ENCODE measurements at regions not wholly inside any gene's neighbourhood (a gene's known extent, or its start where the extent isn't known, plus 50 kb on each side); places are given as distances from the start of the nearest gene placed in this dataset.

GRCh38 chr4:179797738-179798137, 2355.5 kb upstream of the AGA start:
- no peak for DNase-seq
- Histone ChIP-seq H3K27ac (no peak overlapping the region), H3K36me3 (no peaks in the 10 kb centered on the region), H3K27me3 (ENCODE audit: insufficient read depth, low read depth, severe bottlenecking) (peaks cover 34% of the 10 kb centered on the region), H3K9me3 (ENCODE audit: severe bottlenecking) (no peaks in the 10 kb centered on the region), H3K4me3 (ENCODE audit: low read depth, low read length) (no peak overlapping the region)
- TF ChIP-seq CTCF (IDR thresholded peaks at IDR 0.05; ENCODE audit: low read depth, low read length): no peak

- TF ChIP-seq CTCF (IDR thresholded peaks at IDR 0.05; ENCODE audit: low read depth, low read length): no peak
- no peak for DNase-seq
- H3K36me3 ChIP-seq: no peaks in the 10 kb centered on the region
- H3K9me3 ChIP-seq (ENCODE audit: severe bottlenecking): no peaks in the 10 kb centered on the region
- H3K4me3 ChIP-seq (ENCODE audit: low read depth, low read length): no peak overlapping the region
- H3K27me3 ChIP-seq (ENCODE audit: insufficient read depth, low read depth, severe bottlenecking): peaks cover 46% of the 10 kb centered on the region
- H3K27ac ChIP-seq: no peak overlapping the region
These were observed 2361.6 kb upstream of the AGA start for GRCh38 chr4:179803857-179804256.

- no peak overlapping the region for H3K4me3 ChIP-seq (ENCODE audit: low read depth, low read length)
- H3K27me3 ChIP-seq (ENCODE audit: insufficient read depth, low read depth, severe bottlenecking): peaks cover 46% of the 10 kb centered on the region
- H3K27ac ChIP-seq: no peak overlapping the region
- no peaks in the 10 kb centered on the region for H3K36me3 ChIP-seq
- H3K9me3 ChIP-seq (ENCODE audit: severe bottlenecking): no peaks in the 10 kb centered on the region
- TF ChIP-seq CTCF (IDR thresholded peaks at IDR 0.05; ENCODE audit: low read depth, low read length): no peak
- DNase-seq: no peak
These were observed 2362.2 kb upstream of the AGA start for GRCh38 chr4:179804440-179804839.

DNA sequence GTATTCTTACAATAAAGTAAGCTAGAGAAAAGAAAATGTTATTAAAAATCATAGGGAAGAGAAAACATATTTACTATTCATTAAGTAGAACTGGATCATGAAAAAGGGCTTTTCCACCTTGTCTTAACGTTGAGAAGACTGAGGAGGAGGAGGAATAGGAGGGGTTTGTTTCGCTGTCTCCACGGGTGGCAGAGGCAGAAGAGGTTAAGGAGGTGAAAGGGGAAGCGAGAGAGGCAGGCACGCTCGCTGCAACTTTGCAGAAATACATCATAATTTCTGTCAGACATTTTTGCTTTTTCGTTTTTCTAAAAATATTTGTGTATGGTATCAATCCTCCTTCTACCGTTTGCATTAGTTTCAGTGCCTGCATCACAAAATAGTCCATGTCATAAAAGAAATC, 2375.1 kb upstream of the AGA start:
- Histone ChIP-seq H3K9me3 (ENCODE audit: severe bottlenecking) (no peaks in the 10 kb centered on the region), H3K27me3 (ENCODE audit: insufficient read depth, low read depth, severe bottlenecking) (peaks cover 10% of the 10 kb centered on the region), H3K36me3 (no peaks in the 10 kb centered on the region), H3K4me3 (ENCODE audit: low read depth, low read length) (no peak overlapping the region), H3K27ac (no peak overlapping the region)
- no peak for TF ChIP-seq CTCF (IDR thresholded peaks at IDR 0.05; ENCODE audit: low read depth, low read length)
- DNase-seq: no peak

GRCh38 chr4:179823342-179823741, 2381.1 kb upstream of the AGA start:
- no peak for DNase-seq
- H3K4me3 ChIP-seq (ENCODE audit: low read depth, low read length): no peak overlapping the region
- H3K9me3 ChIP-seq (ENCODE audit: severe bottlenecking): no peaks in the 10 kb centered on the region
- no peak for TF ChIP-seq CTCF (IDR thresholded peaks at IDR 0.05; ENCODE audit: low read depth, low read length)
- H3K27ac ChIP-seq: no peak overlapping the region
- peaks cover 12% of the 10 kb centered on the region for H3K27me3 ChIP-seq (ENCODE audit: insufficient read depth, low read depth, severe bottlenecking)
- no peaks in the 10 kb centered on the region for H3K36me3 ChIP-seq

- Histone ChIP-seq H3K36me3 (no peaks in the 10 kb centered on the region), H3K9me3 (ENCODE audit: severe bottlenecking) (no peaks in the 10 kb centered on the region), H3K27me3 (ENCODE audit: insufficient read depth, low read depth, severe bottlenecking) (peaks cover 48% of the 10 kb centered on the region), H3K4me3 (ENCODE audit: low read depth, low read length) (no peak overlapping the region), H3K27ac (no peak overlapping the region)
- no peak for TF ChIP-seq CTCF (IDR thresholded peaks at IDR 0.05; ENCODE audit: low read depth, low read length)
- no peak for DNase-seq
These were observed 2389.0 kb upstream of the AGA start for GRCh38 chr4:179831274-179831673.
